Neuronal stem cell (in vitro differentiated cells): ENCODE measurements at regions not wholly inside any gene's neighbourhood (a gene's known extent, or its start where the extent isn't known, plus 50 kb on each side); places are given as distances from the start of the nearest gene placed in this dataset.

Experiments used
- DNase-seq: peaks from one replicate; pipeline ENCODE4 v3.0.0-alpha.2; 2013; ENCODE audit warnings: low spot score
- H2AFZ ChIP-seq: one replicate; pipeline ENCODE4 v1.6.1; 2013; ENCODE audit warnings: mild to moderate bottlenecking, low read length, inconsistent platforms
- H2AK5ac ChIP-seq: 2 replicates; pipeline ENCODE4 v1.6.1; 2013; ENCODE audit warnings: low read depth, mild to moderate bottlenecking, inconsistent platforms, low read length, moderate library complexity, mixed read lengths
- H2BK120ac ChIP-seq: 2 replicates; pipeline ENCODE4 v1.6.1; 2013; ENCODE audit warnings: low read depth, mild to moderate bottlenecking, inconsistent platforms, low read length, moderate library complexity, mixed read lengths
- H2BK12ac ChIP-seq: one replicate; pipeline ENCODE4 v1.6.1; 2013; ENCODE audit warnings: low read length, inconsistent platforms
- H2BK15ac ChIP-seq: 2 replicates; pipeline ENCODE4 v1.6.1; 2013; ENCODE audit warnings: mild to moderate bottlenecking, low read length, inconsistent platforms, mixed read lengths
- H2BK5ac ChIP-seq: one replicate; pipeline ENCODE4 v1.6.1; 2013; ENCODE audit warnings: inconsistent platforms, mild to moderate bottlenecking, low read length, moderate library complexity
- H3K14ac ChIP-seq: one replicate; pipeline ENCODE4 v1.6.1; 2013; ENCODE audit warnings: low read length, inconsistent platforms
- H3K18ac ChIP-seq: 2 replicates; pipeline ENCODE4 v1.6.1; 2013; ENCODE audit warnings: low read length, inconsistent platforms
- H3K23ac ChIP-seq: 2 replicates; pipeline ENCODE4 v1.6.1; 2013; ENCODE audit warnings: low read depth, mild to moderate bottlenecking, mixed read lengths, low read length, inconsistent platforms; ENCODE audit not compliant: poor library complexity
- H3K27ac ChIP-seq: replicated peaks from 3 replicates; pipeline ENCODE4 v1.5.1; 2013; ENCODE audit warnings: low read length, inconsistent platforms
- H3K27me3 ChIP-seq, 3 experiments: 2 replicates each; pipeline ENCODE4 v1.6.1; 2013; ENCODE audit warnings: low read length in 3 of 3, mild to moderate bottlenecking in 2 of 3, inconsistent platforms in 1 of 3, low read depth in 1 of 3, mixed read lengths in 1 of 3, moderate library complexity in 1 of 3; ENCODE audit not compliant: control insufficient read depth in 3 of 3, insufficient read depth in 3 of 3
- H3K36me3 ChIP-seq, 2 donors: replicated peaks in 1 of 2; 2 replicates each; pipeline ENCODE4 v1.6.1; 2013; ENCODE audit warnings: low read length in 2 of 2; ENCODE audit not compliant: control insufficient read depth in 2 of 2, insufficient read depth in 2 of 2
- H3K4ac ChIP-seq: 2 replicates; pipeline ENCODE4 v1.6.1; 2013; ENCODE audit warnings: inconsistent platforms, mild to moderate bottlenecking, low read length, moderate library complexity
- H3K4me1 ChIP-seq, 2 donors: 1 replicate in 1 of 2; 2 replicates in 1 of 2; pipeline ENCODE4 v1.6.1; 2013; ENCODE audit warnings: low read length in 2 of 2, low read depth in 1 of 2; ENCODE audit not compliant: control insufficient read depth in 2 of 2, insufficient read depth in 1 of 2
- H3K4me2 ChIP-seq: one replicate; pipeline ENCODE4 v1.6.1; 2013; ENCODE audit warnings: mild to moderate bottlenecking, low read length, inconsistent platforms; ENCODE audit not compliant: insufficient read depth, poor library complexity, severe bottlenecking
- H3K4me3 ChIP-seq, 2 donors: 2 replicates each; pipeline ENCODE4 v1.5.1; 2013; ENCODE audit warnings: low read length in 2 of 2, mild to moderate bottlenecking in 2 of 2, inconsistent platforms in 1 of 2, moderate library complexity in 1 of 2
- H3K79me1 ChIP-seq: one replicate; pipeline ENCODE4 v1.6.1; 2013; ENCODE audit warnings: low read depth, mild to moderate bottlenecking, inconsistent platforms, low read length, moderate library complexity
- H3K9ac ChIP-seq: one replicate; pipeline ENCODE4 v1.6.1; 2013; ENCODE audit warnings: mild to moderate bottlenecking, low read depth, low read length, inconsistent platforms; ENCODE audit not compliant: poor library complexity
- H3K9me3 ChIP-seq, 2 donors: replicated peaks in 1 of 2; 2 replicates each; pipeline versions ENCODE3 to v1.6.1; 2013; ENCODE audit warnings: low read length in 2 of 2, mild to moderate bottlenecking in 2 of 2, inconsistent platforms in 1 of 2, low read depth in 1 of 2, mixed read lengths in 1 of 2, moderate library complexity in 1 of 2; ENCODE audit not compliant: control insufficient read depth in 2 of 2, insufficient read depth in 1 of 2
- H4K8ac ChIP-seq: one replicate; pipeline ENCODE4 v1.6.1; 2013; ENCODE audit warnings: low read depth, mild to moderate bottlenecking, inconsistent platforms, low read length, moderate library complexity
- H4K91ac ChIP-seq: one replicate; pipeline ENCODE4 v1.6.1; 2013; ENCODE audit warnings: low read length, low read depth, mild to moderate bottlenecking, inconsistent platforms; ENCODE audit not compliant: poor library complexity
- WGBS, 2 donors: extraction: QIAGEN DNeasy Blood & Tissue Kit; methylation state at CpG; one replicate each; pipeline ENCODE4 v1.1.7; 2013; ENCODE audit warnings: missing lambda C conversion rate in 2 of 2, mixed read lengths in 1 of 2; ENCODE audit not compliant: insufficient read length in 2 of 2, insufficient replicate concordance in 1 of 2; ENCODE audit errors: extremely low coverage in 2 of 2; 5-methylcytosine and 5-hydroxymethylcytosine counted together

GRCh38 chr3:176577447-176577846 lies 619.8 kb downstream of the TBL1XR1 start:
- no peak overlapping the region for H2BK15ac ChIP-seq
- H3K14ac ChIP-seq, result no peak overlapping the region
- H3K9ac ChIP-seq, result no peak overlapping the region
- no peak overlapping the region for H3K4me2 ChIP-seq
- H3K18ac ChIP-seq, result no peak overlapping the region
- no peak overlapping the region for H2BK5ac ChIP-seq
- H3K4ac ChIP-seq, result no peak overlapping the region
- DNase-seq, result no peak
- H3K36me3 ChIP-seq, result no peaks in the 10 kb centered on the region
- H2BK120ac ChIP-seq, result no peak overlapping the region
- H2AK5ac ChIP-seq, result no peak overlapping the region
- no CpG with 5 or more reads among the region's 5 CpGs for WGBS, 2 donors
- no peak overlapping the region for H4K8ac ChIP-seq
- no peak overlapping the region for H4K91ac ChIP-seq
- no peaks in the 10 kb centered on the region for H3K4me1 ChIP-seq
- no peak overlapping the region for H2BK12ac ChIP-seq
- no peaks in the 10 kb centered on the region for H3K79me1 ChIP-seq
- H3K27ac ChIP-seq, result no peak overlapping the region
- no peaks in the 10 kb centered on the region for H3K27me3 ChIP-seq
- H2AFZ ChIP-seq, result no peak overlapping the region
- H3K4me3 ChIP-seq, result no peak overlapping the region
- no peaks in the 10 kb centered on the region for H3K9me3 ChIP-seq
- H3K23ac ChIP-seq, result no peak overlapping the region

GRCh38 chr3:176574786-176575185 lies 622.5 kb downstream of the TBL1XR1 start:
- Histone ChIP-seq H2AK5ac (no peak overlapping the region), H3K27ac (no peak overlapping the region), H3K4me2 (no peak overlapping the region), H2BK15ac (no peak overlapping the region), H4K8ac (no peak overlapping the region), H3K36me3 (no peaks in the 10 kb centered on the region), H3K18ac (no peak overlapping the region), H3K27me3 (no peaks in the 10 kb centered on the region), H3K79me1 (no peaks in the 10 kb centered on the region), H2AFZ (no peak overlapping the region), H3K23ac (no peak overlapping the region), H4K91ac (no peak overlapping the region), H2BK120ac (no peak overlapping the region), H2BK12ac (no peak overlapping the region), H3K14ac (no peak overlapping the region), H3K4ac (no peak overlapping the region), H2BK5ac (no peak overlapping the region), H3K4me3 (no peak overlapping the region), H3K9ac (no peak overlapping the region), H3K4me1 (no peaks in the 10 kb centered on the region), H3K9me3 (no peaks in the 10 kb centered on the region)
- WGBS, 2 donors, result no CpG with 5 or more reads among the region's 1 CpG
- no peak for DNase-seq

- Histone ChIP-seq H3K18ac (no peak overlapping the region), H3K4ac (no peak overlapping the region), H3K79me1 (no peaks in the 10 kb centered on the region), H3K9me3 (no peaks in the 10 kb centered on the region), H4K8ac (no peak overlapping the region), H3K4me1 (no peaks in the 10 kb centered on the region), H2BK12ac (no peak overlapping the region), H3K23ac (no peak overlapping the region), H3K36me3 (no peaks in the 10 kb centered on the region), H3K4me2 (no peak overlapping the region), H3K27me3 (no peaks in the 10 kb centered on the region), H3K4me3 (no peak overlapping the region), H3K9ac (no peak overlapping the region), H3K27ac (no peak overlapping the region), H2BK120ac (no peak overlapping the region), H4K91ac (no peak overlapping the region), H2AFZ (no peak overlapping the region), H2BK5ac (no peak overlapping the region), H2AK5ac (no peak overlapping the region), H2BK15ac (no peak overlapping the region), H3K14ac (no peak overlapping the region)
- no peak for DNase-seq
- WGBS, 2 donors, result no CpG with 5 or more reads among the region's 6 CpGs
Observed at GRCh38 chr3:176571926-176572325, 625.4 kb downstream of the TBL1XR1 start.

GRCh38 chr3:176570992-176571391 lies 626.3 kb downstream of the TBL1XR1 start:
- no peaks in the 10 kb centered on the region for H3K27me3 ChIP-seq
- no peak overlapping the region for H3K18ac ChIP-seq
- H3K9ac ChIP-seq, result no peak overlapping the region
- H3K36me3 ChIP-seq, result no peaks in the 10 kb centered on the region
- no peak overlapping the region for H3K23ac ChIP-seq
- H2BK5ac ChIP-seq, result no peak overlapping the region
- no peak overlapping the region for H2AFZ ChIP-seq
- no CpG with 5 or more reads among the region's 5 CpGs for WGBS, 2 donors
- H3K79me1 ChIP-seq, result no peaks in the 10 kb centered on the region
- DNase-seq, result no peak
- H4K91ac ChIP-seq, result no peak overlapping the region
- no peak overlapping the region for H3K27ac ChIP-seq
- H3K4me1 ChIP-seq, result no peaks in the 10 kb centered on the region
- no peaks in the 10 kb centered on the region for H3K9me3 ChIP-seq
- no peak overlapping the region for H2BK15ac ChIP-seq
- H3K4me3 ChIP-seq, result no peak overlapping the region
- H3K14ac ChIP-seq, result no peak overlapping the region
- no peak overlapping the region for H2AK5ac ChIP-seq
- H2BK120ac ChIP-seq, result no peak overlapping the region
- no peak overlapping the region for H4K8ac ChIP-seq
- H3K4me2 ChIP-seq, result no peak overlapping the region
- no peak overlapping the region for H3K4ac ChIP-seq
- no peak overlapping the region for H2BK12ac ChIP-seq
